ENCODE measurements at regions not wholly inside any gene's neighbourhood (a gene's known extent, or its start where the extent isn't known, plus 50 kb on each side); places are given as distances from the start of the nearest gene placed in this dataset.
"Not testable (repeated sequence)": the region's sequence is repeated elsewhere in the genome, so short reads cannot be mapped to it uniquely, and the experiment has no call there.

DNA sequence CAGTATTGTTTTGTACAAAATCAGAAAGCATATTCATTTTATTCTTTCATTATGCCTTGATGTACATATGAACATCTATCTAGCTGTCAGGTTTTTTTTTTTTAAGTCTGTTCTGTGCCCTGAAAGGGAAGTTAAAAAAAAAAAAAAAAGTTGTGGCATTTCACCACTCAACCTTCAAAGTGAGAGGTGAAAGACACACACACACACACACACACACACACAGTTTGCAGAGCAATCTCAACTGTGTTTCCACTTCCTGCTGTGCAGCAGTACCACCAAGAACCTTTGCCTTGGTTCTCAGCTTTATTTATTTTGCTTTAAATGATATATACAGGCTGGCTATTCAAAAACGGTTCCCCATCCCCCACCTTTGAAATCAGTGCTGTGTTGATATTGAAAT, 955.6 kb downstream of the GATA3 start:
- DNase-seq = peak in 3 of 5 donors; percentile 5 to 67 (median 41)

GRCh38 chr10:9010931-9011670, 956.6 kb downstream of the GATA3 start:
- no peak for DNase-seq

GRCh38 chr10:9012312-9012711, 957.8 kb downstream of the GATA3 start:
- no peak for DNase-seq

DNA sequence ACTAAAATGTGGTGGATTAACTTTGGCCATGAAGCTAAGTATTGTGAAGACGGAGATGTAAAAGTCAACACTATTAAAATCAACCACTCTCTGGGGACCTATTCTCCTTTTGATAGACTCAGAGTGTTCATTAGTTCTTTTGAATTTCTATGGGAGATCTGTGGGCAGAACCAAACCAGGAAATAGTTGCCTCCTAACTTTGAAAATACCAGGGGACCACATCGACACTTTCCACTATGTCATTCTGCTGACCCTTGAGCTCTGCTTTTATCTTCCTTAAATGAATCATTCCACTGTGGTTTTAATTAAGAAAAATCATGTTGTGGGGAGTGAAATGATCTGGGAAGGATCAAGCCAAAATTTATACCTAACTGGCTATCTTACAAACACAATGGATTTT, 960.5 kb downstream of the GATA3 start:
- no peak for DNase-seq

- DNase-seq = no peak
These were observed 961.0 kb downstream of the GATA3 start for GRCh38 chr10:9015447-9015846.

- no peak for DNase-seq
These were observed 962.4 kb downstream of the GATA3 start for GRCh38 chr10:9016930-9017329.

DNA sequence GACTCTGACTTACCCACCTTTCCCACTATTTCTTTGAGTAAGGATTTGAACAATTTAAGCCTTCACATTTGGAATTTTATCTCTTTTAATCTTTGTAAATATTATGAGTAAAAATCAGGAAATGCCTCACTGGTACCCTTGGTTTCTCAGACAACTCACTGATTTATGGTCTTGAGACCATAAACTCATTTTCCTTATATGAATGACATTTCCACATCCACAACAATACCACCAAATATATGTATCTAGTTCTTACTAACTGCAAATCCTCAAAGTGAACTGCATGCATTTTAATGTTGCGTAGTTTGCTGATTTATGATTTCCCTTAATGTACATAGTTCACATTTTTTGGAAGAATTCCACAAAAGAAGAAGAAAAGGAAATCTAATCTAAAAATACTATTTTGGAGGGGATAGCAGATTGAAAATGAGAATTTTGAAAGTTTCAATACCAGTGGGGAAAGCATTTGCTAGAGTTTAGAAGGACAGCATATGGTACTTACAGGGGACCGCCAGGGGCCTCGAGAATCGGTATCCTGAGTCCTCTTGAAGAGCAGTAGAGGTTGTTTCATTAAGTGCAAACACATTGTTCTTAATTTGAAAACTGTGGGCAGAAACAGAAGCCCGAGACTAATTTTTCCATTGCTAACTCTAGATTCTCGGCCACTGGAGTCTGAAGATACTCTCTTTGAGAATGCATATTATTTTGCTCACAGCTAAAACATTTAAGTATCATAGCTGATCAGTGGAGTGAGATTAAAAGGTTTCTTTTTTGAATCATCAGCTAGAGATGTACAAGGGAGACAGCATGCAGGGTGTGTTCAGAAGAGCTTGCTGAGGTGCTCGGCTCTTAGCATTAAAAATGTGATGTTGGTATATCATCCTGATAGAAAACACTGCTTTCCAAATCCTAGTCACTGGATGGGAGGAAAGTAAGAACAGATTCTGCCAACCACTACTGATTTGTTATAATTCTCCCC, 964.0 kb downstream of the GATA3 start:
- no peak for DNase-seq

GRCh38 chr10:9023206-9023605, 968.7 kb downstream of the GATA3 start:
- DNase-seq = no peak

DNA sequence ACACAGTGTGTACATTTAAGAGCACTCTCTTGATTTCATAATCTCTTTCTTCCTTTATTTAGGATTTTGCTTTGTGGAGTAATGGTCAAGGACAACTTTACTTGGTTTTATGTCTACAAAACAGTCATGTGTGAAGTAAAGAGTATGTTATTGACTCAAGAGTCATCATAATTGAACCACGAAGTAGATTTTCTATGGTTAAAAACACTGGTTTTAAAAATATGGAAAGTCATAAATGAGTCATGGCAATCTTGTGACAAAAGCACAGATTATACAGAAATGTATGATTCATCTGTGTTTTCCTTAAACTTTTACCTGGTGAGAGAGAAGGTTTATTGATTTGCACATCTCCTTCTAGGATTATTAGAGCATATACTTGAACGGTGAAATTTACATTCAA, 969.7 kb downstream of the GATA3 start:
- DNase-seq = no peak

GRCh38 chr10:9028231-9028630, 973.7 kb downstream of the GATA3 start:
- no peak for DNase-seq

DNA sequence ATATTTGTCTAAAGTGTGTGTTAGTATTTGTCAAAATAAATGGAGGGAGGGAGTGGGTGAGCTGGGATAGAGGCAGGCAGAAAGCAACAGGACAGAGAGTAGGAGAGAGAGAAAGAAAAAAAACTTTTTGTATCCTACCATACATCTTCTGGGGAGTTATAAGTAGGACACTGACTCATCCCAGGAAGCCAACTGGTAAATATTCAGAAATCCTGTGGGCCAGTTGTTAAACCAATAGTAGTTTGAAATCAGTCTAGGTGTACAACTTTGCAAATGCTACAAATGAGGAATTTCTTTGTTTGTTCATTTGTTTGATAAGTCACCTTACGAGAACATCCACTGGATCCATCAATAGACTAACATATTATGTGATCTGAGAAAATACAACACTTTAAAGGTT, 980.9 kb downstream of the GATA3 start:
- no peak for DNase-seq

- DNase-seq = no peak
These were observed 982.3 kb downstream of the GATA3 start for GRCh38 chr10:9036711-9037204.

- DNase-seq = no peak
These were observed 983.7 kb downstream of the GATA3 start for GRCh38 chr10:9038146-9038714.

DNA sequence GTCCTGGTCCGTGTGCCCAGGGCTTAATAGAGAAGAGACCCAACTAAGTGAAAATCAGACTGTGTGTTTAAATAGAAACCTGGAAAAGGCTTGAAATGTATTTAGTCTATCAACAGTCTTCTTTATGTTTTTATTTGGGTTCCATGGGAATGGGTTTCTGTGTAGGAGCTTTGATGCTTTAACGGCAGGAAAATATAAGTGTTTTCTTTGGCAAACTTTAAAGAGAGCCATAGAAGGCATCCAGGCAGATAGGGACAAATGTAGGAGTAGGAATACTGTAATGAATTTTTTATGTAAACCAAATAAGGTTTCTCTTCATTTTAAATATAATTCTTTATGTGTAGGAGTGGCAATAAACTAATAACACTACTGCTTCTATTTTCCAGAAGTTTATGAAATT, 989.0 kb downstream of the GATA3 start:
- no peak for DNase-seq

GRCh38 chr10:9045311-9045710, 990.8 kb downstream of the GATA3 start:
- no peak for DNase-seq

- DNase-seq = no peak
These were observed 997.0 kb downstream of the GATA3 start for GRCh38 chr10:9051328-9051974.

GRCh38 chr10:9052767-9053166, 998.3 kb downstream of the GATA3 start:
- peak in 1 of 5 donors; percentile 14 for DNase-seq

GRCh38 chr10:9056521-9056920, 1002.0 kb downstream of the GATA3 start:
- DNase-seq = no peak

- DNase-seq = not testable (repeated sequence)
These were observed 1002.8 kb downstream of the GATA3 start for GRCh38 chr10:9057293-9057692.

DNA sequence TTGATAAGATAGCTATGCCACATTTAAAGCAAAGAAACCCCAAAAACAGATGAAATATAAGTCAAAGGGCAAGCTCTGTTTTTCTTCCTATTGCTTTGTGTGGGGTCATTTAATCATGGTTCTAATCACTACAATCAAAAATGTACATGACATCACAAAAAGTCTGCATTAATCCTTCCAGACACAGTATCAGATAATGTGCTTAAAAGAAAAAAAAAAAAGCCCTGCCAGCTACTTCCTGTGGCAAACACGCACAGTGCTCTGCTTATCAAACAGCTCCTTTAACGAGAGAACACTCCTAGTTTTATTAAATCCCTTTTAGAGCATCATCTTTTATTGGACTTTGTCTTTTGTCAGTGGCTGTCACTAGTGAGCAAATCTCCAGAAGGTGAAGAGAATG, 1005.8 kb downstream of the GATA3 start:
- no peak for DNase-seq

DNA sequence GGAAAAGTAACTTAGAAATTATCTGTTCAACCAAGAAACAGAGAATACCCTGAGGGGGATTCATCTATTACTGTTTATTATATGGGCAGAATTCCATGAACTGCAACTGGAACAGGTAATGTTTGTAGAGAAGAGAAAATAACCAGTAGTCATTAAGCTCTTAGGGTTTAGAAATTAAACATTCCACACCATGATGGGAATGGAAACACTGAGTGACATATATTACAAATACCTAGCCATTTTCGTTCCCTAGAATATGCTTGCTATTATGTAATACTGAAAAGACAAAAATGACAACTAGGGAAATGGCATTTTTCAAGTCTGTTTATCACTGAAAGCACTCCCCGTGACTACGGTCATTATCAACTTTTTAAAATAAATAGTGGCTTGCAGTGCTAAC, 1007.4 kb downstream of the GATA3 start:
- no peak for DNase-seq

DNA sequence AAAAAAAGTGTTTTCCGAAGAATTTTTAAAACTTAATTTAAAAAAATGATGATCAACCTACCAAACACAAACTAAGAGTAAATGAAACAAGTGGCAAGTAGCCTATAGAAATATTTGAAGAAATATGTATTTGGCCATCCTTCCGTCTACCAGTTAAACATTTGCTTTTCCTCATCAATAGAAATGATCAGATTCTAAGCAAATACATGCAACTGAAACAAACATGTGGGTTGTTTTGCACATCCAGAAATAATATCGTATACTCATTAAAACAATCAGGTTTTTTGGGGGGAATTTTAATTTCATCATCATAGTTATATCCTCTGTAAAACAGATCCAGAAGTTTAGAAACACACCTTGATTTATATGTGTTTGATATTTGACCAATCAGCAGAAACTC, 1011.7 kb downstream of the GATA3 start:
- DNase-seq = no peak

- DNase-seq = no peak
These were observed 1013.5 kb downstream of the GATA3 start for GRCh38 chr10:9068003-9068402.

Data from T-helper 1 cell (primary cell).